HG02885 (cell line): ENCODE measurements at regions not wholly inside any gene's neighbourhood (a gene's known extent, or its start where the extent isn't known, plus 50 kb on each side); places are given as distances from the start of the nearest gene placed in this dataset.

Experiments used
- ATAC-seq: cut with Tn5 transposase; IDR thresholded peaks from one replicate; pipeline ENCODE4 v1.9.1; 2021; ENCODE audit warnings: mild to moderate bottlenecking; ENCODE audit not compliant: unreplicated experiment, poor library complexity

DNA sequence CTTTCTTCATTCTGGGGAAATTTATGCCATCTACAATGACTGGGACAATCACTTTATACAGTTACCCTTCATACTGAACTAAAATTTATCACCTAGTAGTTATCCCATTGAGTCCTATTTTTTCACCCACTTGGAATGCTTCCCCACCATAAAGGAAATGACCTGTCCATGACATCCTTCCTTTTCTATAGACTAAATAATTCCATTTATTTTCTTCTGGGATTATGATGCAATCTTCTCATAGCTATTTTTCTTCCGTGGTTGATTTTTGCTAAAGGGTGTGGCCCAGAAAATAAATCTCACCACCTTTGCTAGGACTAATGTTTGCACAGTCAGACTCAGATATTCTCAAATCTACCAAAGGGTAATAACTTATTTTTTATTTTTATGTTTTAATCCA, 186.1 kb upstream of the NRXN1 start:
- no peak for ATAC-seq

DNA sequence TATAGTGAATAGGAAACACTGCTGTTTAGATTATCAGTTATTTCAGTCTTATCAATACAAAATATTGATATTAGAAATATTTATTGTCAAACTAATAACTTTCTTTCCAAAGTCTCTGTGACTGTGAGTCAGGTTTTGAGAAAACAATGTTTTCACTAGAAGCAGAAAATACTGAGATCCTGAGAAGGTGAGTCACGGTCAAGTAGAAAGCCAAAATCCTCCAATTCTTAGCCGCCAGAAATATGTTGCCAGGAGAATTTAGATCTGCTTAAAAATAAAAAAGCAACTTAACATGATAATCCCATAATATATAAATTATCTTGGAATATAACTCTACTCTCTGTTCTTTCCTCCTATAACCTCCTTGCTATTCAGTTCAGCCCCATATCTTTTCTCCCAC, 181.9 kb upstream of the NRXN1 start:
- ATAC-seq: no peak

GRCh38 chr2:51212374-51212773, 180.4 kb upstream of the NRXN1 start:
- no peak for ATAC-seq

GRCh38 chr2:51208521-51208920, 176.6 kb upstream of the NRXN1 start:
- ATAC-seq: no peak

- no peak for ATAC-seq
These were observed 169.4 kb upstream of the NRXN1 start for GRCh38 chr2:51201295-51201694.

DNA sequence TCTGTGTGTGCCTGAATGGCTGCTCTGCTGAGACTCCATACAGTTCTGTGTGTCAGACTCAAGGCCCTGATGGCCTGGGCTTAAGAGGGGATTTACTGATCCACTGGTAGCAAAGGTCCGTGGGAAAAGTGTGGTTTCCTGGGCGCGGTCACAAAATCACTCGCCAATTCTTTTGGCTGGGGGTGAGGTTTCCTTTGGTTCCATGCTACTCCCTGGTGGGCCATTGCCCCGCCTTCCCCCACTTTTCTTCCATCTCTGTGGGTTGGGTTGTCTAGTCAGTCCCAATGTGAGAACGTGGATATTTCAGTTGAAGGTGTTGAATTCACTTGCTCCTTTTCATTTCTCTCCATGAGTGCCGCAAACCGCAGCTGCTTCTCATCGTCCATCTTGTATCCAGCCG, 162.7 kb upstream of the NRXN1 start:
- no peak for ATAC-seq

GRCh38 chr2:51170273-51170672, 138.3 kb upstream of the NRXN1 start:
- no peak for ATAC-seq

- no peak for ATAC-seq
These were observed 133.8 kb upstream of the NRXN1 start for GRCh38 chr2:51165534-51166260.

- ATAC-seq: no peak
These were observed 126.3 kb upstream of the NRXN1 start for GRCh38 chr2:51158251-51158650.

DNA sequence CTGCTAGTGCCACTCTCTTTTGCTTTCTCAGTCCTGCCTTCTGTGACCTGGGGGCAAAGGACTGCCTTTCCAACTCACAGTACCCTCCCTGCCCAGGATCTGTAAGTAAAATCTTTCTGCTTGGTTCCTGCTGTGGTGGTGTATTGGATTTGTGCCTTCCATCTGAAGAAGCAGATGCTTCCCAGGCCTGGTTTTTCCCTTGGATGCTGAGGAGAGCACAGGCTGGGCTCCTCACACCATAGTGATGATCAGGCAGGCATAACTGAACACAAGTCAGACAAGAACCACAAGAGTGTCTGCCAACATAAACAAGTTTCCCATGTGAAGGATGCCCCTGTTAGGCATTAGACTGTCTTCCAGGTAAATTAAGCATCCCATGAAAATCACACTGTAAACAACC, 121.3 kb upstream of the NRXN1 start:
- ATAC-seq: no peak

DNA sequence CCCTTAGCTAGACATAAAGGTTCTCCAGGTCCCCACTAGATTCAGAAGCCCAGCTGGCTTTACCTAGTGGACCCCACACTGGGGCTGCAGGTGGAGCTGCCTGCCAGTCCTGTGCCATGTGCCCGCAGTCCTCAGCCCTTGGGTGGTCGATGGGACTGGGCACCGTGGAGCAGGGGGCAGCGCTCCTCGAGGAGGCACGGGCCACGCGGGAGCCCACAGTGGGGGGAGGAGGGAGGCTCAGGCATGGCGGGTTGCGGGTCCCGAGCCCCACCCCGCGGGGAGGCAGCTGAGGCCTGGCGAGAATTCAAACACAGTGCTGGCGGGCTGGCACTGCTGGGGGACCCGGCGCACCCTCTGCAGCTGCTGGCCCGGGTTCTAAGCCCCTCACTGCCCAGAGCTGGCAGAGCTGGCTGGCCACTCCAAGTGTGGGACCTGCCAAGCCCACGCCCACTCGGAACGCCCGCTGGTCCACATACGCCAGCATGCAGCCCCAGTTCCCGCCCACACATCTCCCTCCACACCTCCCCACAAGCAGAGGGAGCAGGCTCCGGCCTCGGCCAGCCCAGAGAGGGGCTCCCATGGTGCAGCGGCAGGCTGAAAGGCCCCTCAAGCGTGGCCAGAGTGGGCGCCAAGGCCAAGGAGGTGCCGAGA, 119.7 kb upstream of the NRXN1 start:
- ATAC-seq: no peak

- no peak for ATAC-seq
These were observed 117.8 kb upstream of the NRXN1 start for GRCh38 chr2:51149725-51150124.

DNA sequence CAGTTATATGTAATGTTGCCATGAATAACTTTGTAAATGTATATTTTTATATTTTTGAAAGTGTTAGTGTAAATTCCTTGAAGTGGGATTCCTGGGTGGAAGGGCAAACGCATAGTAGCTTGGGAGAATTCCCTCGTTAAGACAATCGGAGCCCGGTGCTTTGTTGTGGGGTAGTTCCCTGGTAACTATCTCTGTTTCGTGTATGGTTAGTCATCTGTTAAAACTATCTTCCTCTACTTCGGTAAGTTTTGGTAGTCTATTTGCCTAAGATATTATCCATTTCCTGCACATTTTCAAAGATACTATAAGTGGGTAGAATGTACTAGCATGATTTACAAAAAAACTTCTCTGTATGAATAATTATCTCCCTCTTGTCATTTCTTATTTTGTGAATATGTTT, 113.8 kb upstream of the NRXN1 start:
- ATAC-seq: no peak

DNA sequence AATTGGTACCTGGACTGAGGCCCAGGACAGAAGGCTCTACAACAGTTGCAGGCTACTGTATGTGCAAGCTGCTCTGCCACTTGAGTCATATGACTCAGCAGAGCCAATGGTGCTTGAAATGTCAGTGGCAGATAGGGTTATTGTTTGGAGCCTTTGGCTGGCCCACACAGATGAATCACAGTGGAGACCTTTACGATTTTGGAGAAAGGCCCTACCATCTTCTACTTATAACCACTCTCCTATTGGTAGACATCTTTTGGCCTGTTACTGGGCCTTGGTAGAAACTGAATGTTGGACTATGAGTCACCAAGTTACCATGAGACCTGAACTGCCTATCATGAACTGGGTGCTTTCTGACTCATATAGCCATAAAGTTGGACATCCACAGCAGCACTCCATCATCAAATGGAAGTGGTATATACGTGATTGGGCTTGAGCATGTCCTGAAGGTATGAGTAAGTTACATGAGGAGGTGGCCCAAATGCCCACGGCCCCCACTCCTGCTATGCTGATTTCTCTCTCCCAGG, 88.9 kb upstream of the NRXN1 start:
- ATAC-seq: no peak

DNA sequence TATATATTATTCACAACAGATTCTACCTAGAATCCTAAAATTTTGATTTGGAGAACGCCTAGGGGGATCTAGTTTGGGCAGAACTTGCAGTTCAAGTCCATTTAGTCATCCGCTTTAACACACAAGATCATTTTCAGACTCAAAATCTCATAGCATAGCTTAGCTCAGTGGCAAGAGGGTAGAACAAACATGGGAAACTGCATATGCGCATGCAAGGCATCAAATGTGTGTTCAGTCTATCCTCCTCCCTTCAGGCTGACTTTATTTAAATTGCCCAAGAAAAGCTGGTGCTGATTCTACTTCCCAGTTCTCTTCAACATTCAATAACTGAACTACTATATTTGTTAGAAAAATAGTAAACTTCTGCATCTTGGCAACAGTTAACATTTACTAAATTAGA, 79.6 kb upstream of the NRXN1 start:
- ATAC-seq: no peak

DNA sequence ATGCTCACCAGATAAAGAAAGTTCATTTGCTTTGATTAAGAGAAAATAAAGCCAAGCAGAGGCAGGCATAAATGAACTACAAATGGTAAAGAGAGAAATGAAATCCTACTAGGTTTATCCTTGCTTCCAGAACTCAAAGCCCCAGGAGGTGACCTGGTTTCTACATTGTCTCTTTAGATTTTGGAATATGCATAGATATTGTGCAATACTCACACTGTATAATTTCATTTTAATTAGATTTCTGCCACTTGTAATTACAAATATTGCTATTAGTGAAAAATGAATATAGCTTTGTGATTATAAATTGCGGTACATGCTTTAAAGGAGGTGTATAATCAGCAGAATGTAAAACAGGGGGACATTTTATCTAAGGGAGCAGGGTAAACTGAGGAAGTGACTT, 76.9 kb upstream of the NRXN1 start:
- no peak for ATAC-seq

DNA sequence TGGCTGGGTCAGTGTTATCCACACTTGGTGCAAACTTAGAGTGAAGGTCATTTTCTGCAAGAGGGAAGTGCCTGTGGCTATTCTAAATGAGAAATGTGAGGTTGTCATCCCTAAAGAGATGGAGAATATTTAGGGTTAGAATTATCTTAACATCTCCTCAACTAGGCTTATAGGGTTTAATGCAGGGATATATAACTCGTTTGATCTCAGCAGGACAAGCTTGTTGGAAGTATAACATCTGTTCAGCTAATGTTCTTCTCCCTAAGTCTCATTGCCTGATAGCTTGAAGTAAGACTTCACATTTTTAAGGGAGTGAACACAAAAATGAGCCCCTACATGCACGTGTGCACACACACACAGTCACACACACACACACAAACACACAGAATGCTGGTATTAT, 75.9 kb upstream of the NRXN1 start:
- ATAC-seq: no peak

- ATAC-seq: no peak
These were observed 73.9 kb upstream of the NRXN1 start for GRCh38 chr2:51105811-51106210.

DNA sequence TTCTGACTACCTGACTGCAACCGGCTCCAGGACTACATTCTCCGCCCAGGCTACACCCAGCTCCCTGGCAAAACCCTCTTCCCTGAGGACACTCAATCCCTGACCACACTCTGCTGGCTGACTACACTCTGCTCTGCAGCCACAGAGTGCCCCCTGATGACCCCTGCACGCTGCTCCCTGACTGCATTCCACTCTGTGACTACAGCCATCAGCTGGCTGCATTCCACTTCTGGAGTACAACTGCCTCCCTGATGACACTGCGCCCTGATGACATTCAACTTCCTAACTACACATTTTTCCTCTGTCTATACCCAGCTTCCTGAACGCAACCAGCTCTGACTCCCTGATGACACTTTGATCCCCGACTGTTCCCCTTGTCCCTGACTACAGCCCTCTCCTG, 71.3 kb upstream of the NRXN1 start:
- ATAC-seq: no peak

- ATAC-seq: no peak
These were observed 61.1 kb upstream of the NRXN1 start for GRCh38 chr2:51093016-51093415.

DNA sequence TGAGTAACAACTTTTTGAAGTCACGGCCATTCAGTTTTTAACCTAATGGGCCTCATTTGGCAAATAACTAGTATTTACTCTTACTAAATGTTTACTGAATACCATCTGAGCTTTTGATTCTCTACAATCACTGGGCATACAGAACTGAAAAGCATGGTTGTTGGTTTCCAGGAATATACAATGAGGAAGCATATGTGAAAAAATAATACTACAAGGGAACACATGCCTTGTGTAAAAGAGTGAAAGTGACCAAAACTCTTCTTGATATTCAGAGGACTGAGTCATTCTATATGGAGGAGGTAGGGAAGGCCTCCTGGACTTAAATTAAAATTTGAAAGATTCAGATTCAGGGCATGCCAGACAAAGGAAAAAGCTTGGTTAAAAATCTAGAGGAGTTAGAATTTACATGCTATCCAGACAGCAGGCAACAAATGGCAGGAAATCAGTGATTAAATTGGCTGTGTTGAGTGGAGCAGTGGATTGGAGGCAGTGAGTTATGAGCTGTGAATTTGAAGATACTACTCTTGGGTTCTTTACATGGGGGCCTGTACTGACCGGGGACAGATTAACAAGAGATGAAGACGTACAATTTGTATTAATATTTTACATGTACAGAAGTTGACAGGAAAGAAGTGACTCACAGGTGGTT, 53.6 kb upstream of the NRXN1 start:
- ATAC-seq: no peak

DNA sequence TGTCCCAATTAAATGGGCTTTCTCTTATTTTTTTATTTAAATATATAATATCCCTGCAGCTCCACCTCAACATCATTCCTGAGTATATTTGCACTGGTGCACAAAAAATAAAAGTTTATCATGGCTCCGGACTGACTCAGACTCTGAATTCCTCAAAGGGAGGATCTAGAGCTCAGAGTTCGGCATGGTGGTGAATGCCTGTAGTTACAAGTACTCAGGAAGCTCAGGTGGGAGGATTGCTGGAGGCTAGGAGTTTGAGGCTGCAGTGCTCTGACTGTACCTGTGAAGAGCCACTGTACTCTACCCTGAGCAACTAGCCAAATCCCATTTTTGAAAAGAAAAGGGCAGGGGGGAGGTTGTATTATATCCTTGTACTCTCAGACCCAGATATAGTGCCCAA, 52.8 kb upstream of the NRXN1 start:
- ATAC-seq: no peak
